IMR-90 (cell line): ENCODE measurements at regions not wholly inside any gene's neighbourhood (a gene's known extent, or its start where the extent isn't known, plus 50 kb on each side); places are given as distances from the start of the nearest gene placed in this dataset.
A peak's percentile ranks its signal among the peaks of the same experiment; 100 is the strongest.

Experiments used
- ATAC-seq: fragments of 200-7000 bp; cut with Tn5 transposase; 2 replicates; pipeline ENCODE4 v1.9.1; 2020; ENCODE audit warnings: low read depth, mild to moderate bottlenecking, moderate library complexity
- BruUV-seq: library from RNA; stranded (reverse); fragments of 400-500 nt; replicated peaks from 2 replicates; lab custom pipeline; 2021; lab: Mats Ljungman, UMichigan
- CTCF ChIA-PET: fragments of 300-600 bp; formaldehyde crosslinking; extraction: SDS; loops from one replicate; lab custom pipeline; 2021; ENCODE audit warnings: antibody characterized with exemption; lab: Yijun Ruan, JAX
- POLR2A ChIA-PET: fragments of 300-600 bp; sonication (Branson Sonifier 250); formaldehyde crosslinking; loops from one replicate; lab custom pipeline; 2022; ENCODE audit warnings: antibody characterized with exemption; ENCODE audit not compliant: unreplicated experiment; lab: Charles Lee
- DNase-seq: peaks from one replicate; pipeline ENCODE4 v3.0.0; 2013
- H2AFZ ChIP-seq: replicated peaks from 2 replicates; pipeline ENCODE3; 2013; ENCODE audit warnings: low read length, mild to moderate bottlenecking; ENCODE audit not compliant: poor library complexity
- H2AK5ac ChIP-seq: 2 replicates; pipeline ENCODE4 v1.6.1; 2013; ENCODE audit warnings: low read depth, low read length, inconsistent platforms
- H2AK9ac ChIP-seq: replicated peaks from 2 replicates; pipeline ENCODE3; 2013; ENCODE audit warnings: mild to moderate bottlenecking, low read depth, low read length, moderate library complexity; ENCODE audit not compliant: poor library complexity
- H2BK120ac ChIP-seq: 2 replicates; pipeline ENCODE4 v1.6.1; 2013; ENCODE audit warnings: low read depth, low read length, inconsistent platforms
- H2BK15ac ChIP-seq: 3 replicates; pipeline ENCODE4 v1.6.1; 2013; ENCODE audit warnings: low read depth, low read length, inconsistent platforms
- H2BK20ac ChIP-seq: 2 replicates; pipeline ENCODE4 v1.6.1; 2013; ENCODE audit warnings: low read depth, mild to moderate bottlenecking, inconsistent platforms, low read length, moderate library complexity
- H2BK5ac ChIP-seq: 2 replicates; pipeline ENCODE4 v1.6.1; 2013; ENCODE audit warnings: mild to moderate bottlenecking, low read depth, low read length, inconsistent platforms; ENCODE audit not compliant: poor library complexity, severe bottlenecking
- H3K14ac ChIP-seq: replicated peaks from 2 replicates; pipeline ENCODE4 v1.6.1; 2013; ENCODE audit warnings: low read depth, low read length, inconsistent platforms
- H3K18ac ChIP-seq: 2 replicates; pipeline ENCODE4 v1.6.1; 2013; ENCODE audit warnings: low read depth, low read length, control low read depth
- H3K23ac ChIP-seq: 2 replicates; pipeline ENCODE4 v1.6.1; 2013; ENCODE audit warnings: low read depth, low read length, inconsistent platforms
- H3K27ac ChIP-seq: 2 replicates; pipeline ENCODE4 v1.5.1; 2013; ENCODE audit warnings: mild to moderate bottlenecking, control low read depth, low read length; ENCODE audit not compliant: insufficient read depth
- H3K27me3 ChIP-seq: 2 replicates; pipeline ENCODE4 v1.6.1; 2013; ENCODE audit warnings: low read length; ENCODE audit not compliant: control insufficient read depth, insufficient read depth
- H3K36me3 ChIP-seq: 2 replicates; pipeline ENCODE4 v1.6.1; 2013; ENCODE audit warnings: low read length, mixed read lengths; ENCODE audit not compliant: control insufficient read depth, insufficient read depth
- H3K4ac ChIP-seq: 2 replicates; pipeline ENCODE4 v1.6.1; 2013; ENCODE audit warnings: low read depth, low read length, inconsistent platforms
- H3K4me1 ChIP-seq: 2 replicates; pipeline ENCODE4 v1.6.1; 2013; ENCODE audit warnings: low read length, mixed read lengths; ENCODE audit not compliant: control insufficient read depth, insufficient read depth
- H3K4me2 ChIP-seq: 2 replicates; pipeline ENCODE4 v1.6.1; 2013; ENCODE audit warnings: low read depth, mild to moderate bottlenecking, control low read depth, low read length, moderate library complexity
- H3K4me3 ChIP-seq: 2 replicates; pipeline ENCODE4 v1.5.1; 2013; ENCODE audit warnings: low read depth, mild to moderate bottlenecking, control low read depth, low read length, moderate library complexity; ENCODE audit not compliant: insufficient read depth
- H3K56ac ChIP-seq: 2 replicates; pipeline ENCODE4 v1.6.1; 2013; ENCODE audit warnings: low read length, inconsistent platforms; ENCODE audit not compliant: insufficient read depth; ENCODE audit errors: extremely low read depth
- H3K79me1 ChIP-seq, 2 experiments: 2 replicates each; pipeline ENCODE4 v1.6.1; 2013; ENCODE audit warnings: low read length in 2 of 2, inconsistent platforms in 1 of 2, low read depth in 1 of 2
- H3K9ac ChIP-seq: 2 replicates; pipeline ENCODE4 v1.6.1; 2013; ENCODE audit warnings: low read depth, low read length, control low read depth
- H3K9me1 ChIP-seq: 2 replicates; pipeline ENCODE4 v1.6.1; 2013; ENCODE audit warnings: low read length, inconsistent platforms; ENCODE audit not compliant: insufficient read depth
- H3K9me3 ChIP-seq: 2 replicates; pipeline ENCODE4 v1.6.1; 2013; ENCODE audit warnings: low read length; ENCODE audit not compliant: control insufficient read depth, insufficient read depth
- H4K20me1 ChIP-seq: 2 replicates; pipeline ENCODE4 v1.6.1; 2013; ENCODE audit warnings: low read length, inconsistent platforms; ENCODE audit not compliant: insufficient read depth
- H4K5ac ChIP-seq: 2 replicates; pipeline ENCODE4 v1.6.1; 2013; ENCODE audit warnings: mild to moderate bottlenecking, low read depth, low read length, control low read depth
- H4K8ac ChIP-seq, 2 experiments: 2 replicates each; pipeline ENCODE4 v1.6.1; 2013; ENCODE audit warnings: low read depth in 2 of 2, low read length in 2 of 2, control low read depth in 1 of 2, inconsistent platforms in 1 of 2
- H4K91ac ChIP-seq: 2 replicates; pipeline ENCODE4 v1.6.1; 2013; ENCODE audit warnings: low read depth, low read length, inconsistent platforms; ENCODE audit not compliant: insufficient read depth
- CTCF ChIP-seq: conservative IDR thresholded peaks from 2 replicates; pipeline ENCODE4 v1.5.1; 2012; ENCODE audit warnings: mild to moderate bottlenecking, low read depth, low read length, improper control_type of control experiment
- MAFK ChIP-seq: IDR thresholded peaks from 2 replicates; pipeline ENCODE4 v1.6.1; 2012; ENCODE audit warnings: low read depth, low read length, improper control_type of control experiment
- WGBS, 2 experiments: methylation state at CpG; one replicate each; pipeline versions ENCODE4 v1.1.5 to v1.1.7; 2013; ENCODE audit warnings: missing lambda C conversion rate in 2 of 2; ENCODE audit not compliant: insufficient read length in 1 of 2; ENCODE audit errors: extremely low coverage in 2 of 2; 5-methylcytosine and 5-hydroxymethylcytosine counted together
- dilution Hi-C: fragments of 300-500 bp; cut with HindIII; formaldehyde crosslinking; loops from one replicate; pipeline ENCODE4 v1.14.3; 2018; ENCODE audit warnings: low sequenced_read_pairs; ENCODE audit not compliant: unreplicated experiment
- in situ Hi-C: fragments of 300-500 bp; cut with MboI; formaldehyde crosslinking; loops from 3 replicates; pipeline ENCODE4 v1.14.3; 2019; ENCODE audit warnings: low sequenced_read_pairs, inconsistent platforms, mixed read lengths
- intact Hi-C: fragments of 100-400 bp; cut with micrococcal nuclease; formaldehyde crosslinking; loops from 2 replicates; pipeline ENCODE4 v1.10.0; 2022

- no peak overlapping the region for H4K91ac ChIP-seq
- no peaks in the 10 kb centered on the region for H3K9me1 ChIP-seq
- no CpG with 5 or more reads among the region's 7 CpGs for WGBS, 2 experiments
- no peak overlapping the region for H2BK15ac ChIP-seq
- no peak overlapping the region for H2AK5ac ChIP-seq
- in situ Hi-C loops, result no loop called here
- no peak for DNase-seq
- no peak overlapping the region for H2BK5ac ChIP-seq
- H4K20me1 ChIP-seq, result no peaks in the 10 kb centered on the region
- no peaks in the 10 kb centered on the region for H3K79me1 ChIP-seq
- no peak overlapping the region for H4K8ac ChIP-seq
- H3K18ac ChIP-seq, result no peak overlapping the region
- no peak overlapping the region for H2BK120ac ChIP-seq
- H3K14ac ChIP-seq, result no peak overlapping the region
- H3K4me2 ChIP-seq, result no peak overlapping the region
- dilution Hi-C loops, result no loop called here
- CTCF ChIA-PET, result interaction anchor here (0.6 to 1.4 kb wide), 2 partner anchors 350 to 1344 kb away, joined by 3 to 4 read pairs; no protein-coding TSS in a partner anchor
- no peak overlapping the region for H3K9ac ChIP-seq
- H3K27me3 ChIP-seq, result peaks cover 18% of the 10 kb centered on the region
- POLR2A ChIA-PET, result no interaction called here
- no peak overlapping the region for H3K23ac ChIP-seq
- intact Hi-C loops, result loop anchor here (1.0 kb wide), 1 partner anchor 350 kb away; no protein-coding TSS in a partner anchor
- no peak overlapping the region for H4K5ac ChIP-seq
- H3K4me3 ChIP-seq, result no peak overlapping the region
- H3K4me1 ChIP-seq, result no peaks in the 10 kb centered on the region
- no peak overlapping the region for H3K56ac ChIP-seq
- no peak overlapping the region for H2BK20ac ChIP-seq
- H3K36me3 ChIP-seq, result no peaks in the 10 kb centered on the region
- no peak for TF ChIP-seq MAFK
- peak; percentile 20; the same call in 1 of the 2 replicates for TF ChIP-seq CTCF
- H3K9me3 ChIP-seq, result no peaks in the 10 kb centered on the region
- peak; percentile 60 for ATAC-seq
- H2AK9ac ChIP-seq, result no peak overlapping the region
- H2AFZ ChIP-seq, result no peak overlapping the region
- BruUV-seq, result no TSS peak
- no peak overlapping the region for H3K27ac ChIP-seq
- H3K4ac ChIP-seq, result no peak overlapping the region
These were observed 67.8 kb upstream of the ANKEF1 start for GRCh38 chr20:9966966-9967365.
